WTC11 (cell line): ENCODE measurements at regions not wholly inside any gene's neighbourhood (a gene's known extent, or its start where the extent isn't known, plus 50 kb on each side); places are given as distances from the start of the nearest gene placed in this dataset.

Source experiments
- AFF4 ChIP-seq: sonication (generic); formaldehyde crosslinking; IDR thresholded peaks from 2 replicates; pipeline ENCODE4 v1.8.1; 2023; ENCODE audit warnings: mild to moderate bottlenecking, missing genetic modification reagents, borderline replicate concordance
- CREB1 ChIP-seq: sonication (generic); formaldehyde crosslinking; IDR thresholded peaks from 2 replicates; pipeline ENCODE4 v1.8.0; 2023; ENCODE audit warnings: mild to moderate bottlenecking, missing genetic modification reagents
- CTCF ChIP-seq: fragments of 200-600 bp; IDR thresholded peaks from 2 replicates; pipeline ENCODE4 v1.8.0; 2022; ENCODE audit warnings: antibody characterized with exemption
- E2F5 ChIP-seq: sonication (generic); formaldehyde crosslinking; IDR thresholded peaks from 2 replicates; pipeline ENCODE4 v1.8.1; 2022; ENCODE audit warnings: mild to moderate bottlenecking, moderate library complexity, missing genetic modification reagents
- ELF4 ChIP-seq: sonication (generic); formaldehyde crosslinking; IDR thresholded peaks from 2 replicates; pipeline ENCODE4 v1.8.1; 2022; ENCODE audit warnings: low read depth, mild to moderate bottlenecking, moderate library complexity, missing genetic modification reagents
- JAZF1 ChIP-seq: fragments of 250-450 bp; sonication (Bioruptor Pico); IDR thresholded peaks from 2 replicates; pipeline ENCODE4 v1.9.0; 2021; ENCODE audit warnings: moderate library complexity, mild to moderate bottlenecking, inconsistent platforms
- MLX ChIP-seq: sonication (generic); formaldehyde crosslinking; IDR thresholded peaks from 2 replicates; pipeline ENCODE4 v1.8.1; 2023; ENCODE audit warnings: mild to moderate bottlenecking, missing genetic modification reagents, moderate library complexity
- PREB ChIP-seq: sonication (generic); formaldehyde crosslinking; IDR thresholded peaks from 2 replicates; pipeline ENCODE4 v1.8.1; 2022; ENCODE audit warnings: mild to moderate bottlenecking, missing genetic modification reagents, moderate library complexity, borderline replicate concordance
- RELA ChIP-seq: sonication (generic); formaldehyde crosslinking; IDR thresholded peaks from 2 replicates; pipeline ENCODE4 v1.8.1; 2022; ENCODE audit warnings: missing genetic modification reagents, mild to moderate bottlenecking, borderline replicate concordance
- SMAD4 ChIP-seq: sonication (generic); formaldehyde crosslinking; IDR thresholded peaks from 2 replicates; pipeline ENCODE4 v1.8.0; 2022; ENCODE audit warnings: mild to moderate bottlenecking, missing genetic modification reagents
- SOX15 ChIP-seq: fragments of 250-450 bp; sonication (Bioruptor Pico); IDR thresholded peaks from 2 replicates; pipeline ENCODE4 v1.9.0; 2021; ENCODE audit warnings: mild to moderate bottlenecking
- SP1 ChIP-seq: sonication (generic); formaldehyde crosslinking; conservative IDR thresholded peaks from 2 replicates; pipeline ENCODE4 v1.8.1; 2022; ENCODE audit warnings: missing genetic modification reagents
- TCF7 ChIP-seq: sonication (generic); formaldehyde crosslinking; IDR thresholded peaks from 2 replicates; pipeline ENCODE4 v1.8.0; 2022; ENCODE audit warnings: mild to moderate bottlenecking, low read depth, missing genetic modification reagents, moderate library complexity
- ZNF138 ChIP-seq: sonication (generic); formaldehyde crosslinking; conservative IDR thresholded peaks from 2 replicates; pipeline ENCODE4 v1.8.1; 2022; ENCODE audit warnings: mild to moderate bottlenecking, moderate library complexity, missing genetic modification reagents

- TF ChIP-seq CTCF (no peak), MLX (no peak), PREB (CRISPR knock-in tag) (no peak), SMAD4 (CRISPR knock-in tag) (no peak), SOX15 (no peak), AFF4 (CRISPR knock-in tag) (no peak), TCF7 (CRISPR knock-in tag) (no peak), JAZF1 (CRISPR knock-in tag) (no peak), CREB1 (CRISPR knock-in tag) (no peak), ELF4 (CRISPR knock-in tag) (no peak), RELA (CRISPR knock-in tag) (no peak), SP1 (CRISPR knock-in tag) (no peak), ZNF138 (no peak), E2F5 (CRISPR knock-in tag) (no peak)
Measured at GRCh38 chr13:105921711-105922110, 613.8 kb downstream of the EFNB2 start.
